NCI-H187 (cell line): ENCODE measurements at regions not wholly inside any gene's neighbourhood (a gene's known extent, or its start where the extent isn't known, plus 50 kb on each side); places are given as distances from the start of the nearest gene placed in this dataset.

Experiments used
- DNase-seq, 2 experiments: peaks; one replicate each; lab custom pipeline; 2025; lab: John Stamatoyannopoulos, UW

GRCh38 chr1:201610858-201611257, 71.9 kb downstream of the NAV1 start:
- DNase-seq = no peak

DNA sequence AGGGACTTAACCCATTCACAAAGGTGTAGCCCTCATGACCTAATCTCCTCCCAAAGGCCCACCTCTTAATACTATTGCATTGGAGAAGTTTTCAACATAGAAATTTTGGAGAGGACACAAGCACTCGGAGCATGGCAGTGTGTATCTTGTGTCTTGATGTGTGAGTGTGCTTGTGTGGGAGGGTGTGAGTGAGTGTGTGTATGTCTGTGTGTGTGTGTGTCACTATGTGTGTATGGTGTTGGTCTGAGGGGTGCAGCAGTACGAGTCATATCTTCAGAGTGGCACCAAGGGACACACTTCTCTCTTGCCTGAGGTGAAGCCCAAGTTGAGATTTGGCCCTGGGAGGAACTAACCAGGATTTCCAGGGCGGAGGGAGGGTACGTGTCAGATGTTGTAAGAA, 73.7 kb downstream of the NAV1 start:
- DNase-seq = no peak

DNA sequence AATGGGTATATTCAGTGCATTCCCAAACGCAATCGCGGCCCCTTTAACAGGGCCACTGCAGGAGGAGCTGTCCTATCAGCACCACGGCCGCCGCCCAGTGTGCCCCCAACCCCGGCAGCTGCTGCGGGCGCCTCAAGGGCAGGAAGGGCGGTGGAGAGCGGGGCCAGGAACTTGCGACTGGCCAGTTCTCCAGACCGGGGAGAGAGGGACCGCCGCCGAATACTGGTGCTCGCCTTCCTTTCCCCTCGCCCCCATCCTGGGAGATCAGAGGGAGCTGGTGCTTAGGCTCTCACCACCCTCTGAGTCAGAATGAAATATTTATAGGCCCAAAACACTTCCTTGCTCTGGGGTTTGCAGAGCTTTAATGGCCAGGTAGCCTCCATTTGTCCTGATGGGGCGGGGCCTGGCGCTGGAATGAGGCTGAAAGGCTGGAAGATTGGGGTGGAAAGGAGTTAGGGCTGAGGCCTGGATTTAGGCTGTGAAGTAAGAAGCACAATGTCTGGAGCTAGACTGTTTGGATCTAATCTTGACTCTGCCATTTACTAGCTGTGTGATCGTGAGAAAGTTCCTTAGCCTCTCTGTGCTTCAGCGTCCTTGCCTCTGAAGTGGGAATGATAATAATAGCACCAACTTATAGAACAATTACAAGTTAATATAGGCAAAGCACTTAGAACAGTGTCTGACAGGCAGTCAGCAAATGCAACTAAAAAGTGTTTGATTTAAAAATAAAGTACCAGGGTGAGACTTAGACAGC, 75.5 kb downstream of the NAV1 start:
- DNase-seq = no peak

GRCh38 chr1:201617157-201617556, 78.2 kb downstream of the NAV1 start:
- DNase-seq = no peak

- no peak for DNase-seq
These were observed 79.5 kb downstream of the NAV1 start for GRCh38 chr1:201618389-201618788.

DNA sequence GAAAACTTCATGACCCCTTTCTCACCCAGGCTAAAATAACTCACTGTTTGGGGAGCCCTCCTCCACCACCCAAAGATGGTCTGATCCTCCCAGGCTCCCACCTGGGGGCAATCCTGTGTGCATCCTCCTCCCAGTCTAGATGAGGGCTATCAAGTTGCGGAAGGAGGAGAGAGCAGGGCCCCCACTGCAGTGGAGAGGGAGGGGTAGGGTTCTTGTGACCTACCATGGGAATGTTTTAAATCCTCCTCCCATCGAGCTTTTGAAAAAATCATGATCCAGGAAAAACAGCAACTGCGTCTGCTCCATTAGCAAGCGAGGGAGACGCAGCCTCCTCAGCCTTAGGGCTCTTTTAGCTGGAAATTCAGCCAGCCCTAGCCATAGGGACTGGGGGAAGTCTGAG, 80.0 kb downstream of the NAV1 start:
- DNase-seq = no peak

DNA sequence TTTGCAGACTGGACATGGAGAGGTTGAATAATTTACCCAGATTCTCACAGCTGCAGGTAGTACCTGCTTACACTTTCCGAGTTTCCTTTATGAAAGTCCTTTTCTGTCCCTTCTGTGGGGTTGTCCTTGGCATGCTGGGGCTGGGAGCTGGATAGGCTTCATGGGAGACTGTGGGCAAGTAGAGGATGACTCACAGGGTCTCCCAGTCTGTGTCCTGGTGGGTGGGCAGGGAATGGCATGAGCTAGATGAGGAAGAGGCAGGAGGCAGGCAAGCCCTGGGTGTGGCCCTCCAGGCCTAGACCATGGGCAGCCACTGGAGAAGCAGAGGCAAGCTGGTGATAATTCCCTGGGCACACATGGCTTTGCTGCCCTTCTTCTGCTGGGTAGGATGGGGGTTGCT, 80.6 kb downstream of the NAV1 start:
- DNase-seq = no peak

DNA sequence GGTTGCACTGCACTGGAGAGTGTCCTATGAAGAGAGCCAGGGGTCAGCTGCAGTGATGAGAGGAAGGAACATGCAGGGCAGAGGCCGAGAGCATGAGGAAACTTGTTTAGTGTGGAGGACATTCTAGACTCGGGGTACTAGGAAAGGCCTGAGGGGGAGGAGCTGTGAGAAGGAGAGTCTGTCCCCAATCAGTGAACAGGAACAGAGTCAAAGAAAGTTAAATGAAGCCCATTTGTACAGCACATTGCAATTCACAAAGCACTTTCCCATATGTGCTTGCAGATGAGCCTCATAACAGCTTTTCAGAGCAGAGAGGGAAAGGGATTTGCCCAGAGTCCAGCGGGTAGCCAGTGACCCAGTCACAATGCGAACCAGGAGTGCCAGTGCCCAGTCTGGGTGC, 83.4 kb downstream of the NAV1 start:
- no peak for DNase-seq

DNA sequence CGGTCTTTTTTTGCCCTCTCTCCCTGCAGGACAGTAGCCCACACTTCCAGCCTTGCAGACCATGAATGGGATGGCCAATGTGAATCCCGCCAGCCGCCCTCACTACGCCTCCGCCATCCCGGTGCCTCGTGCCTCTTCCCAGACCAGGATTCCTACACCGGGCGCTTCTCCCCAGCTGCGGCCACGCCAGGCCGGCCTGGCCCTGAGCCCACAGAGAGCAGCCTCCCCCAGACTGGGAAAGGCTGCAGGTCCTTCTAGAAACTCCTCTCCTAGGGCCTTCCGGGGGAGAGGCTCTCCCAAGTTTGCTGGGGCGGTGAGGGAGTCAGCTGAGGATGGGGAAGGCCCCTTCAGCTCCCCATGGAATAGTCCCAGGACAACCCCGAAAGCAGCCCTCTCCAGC, 83.9 kb downstream of the NAV1 start:
- DNase-seq = no peak

DNA sequence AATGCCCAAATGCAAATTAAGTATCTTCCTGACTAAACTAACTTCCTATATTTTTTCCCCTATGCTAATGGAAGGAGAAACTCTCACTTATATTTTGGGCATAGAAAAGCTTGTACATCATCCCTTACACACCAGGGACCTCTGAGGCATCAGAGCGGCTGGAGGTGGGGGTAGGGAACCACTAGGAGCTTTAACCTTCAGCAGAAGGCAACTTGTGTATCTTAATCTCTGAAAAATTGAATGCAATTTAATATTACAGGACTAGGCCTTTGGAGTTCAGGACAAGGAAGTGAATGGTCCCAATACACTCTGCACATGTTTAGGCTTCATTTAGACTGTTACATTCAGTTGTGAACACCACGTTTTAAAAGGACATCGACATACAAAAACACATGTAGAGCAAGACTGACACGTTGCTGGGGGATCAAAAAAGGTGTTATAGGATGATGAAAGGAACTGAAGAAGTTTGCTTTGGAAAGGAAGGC, 85.9 kb downstream of the NAV1 start:
- DNase-seq = no peak

DNA sequence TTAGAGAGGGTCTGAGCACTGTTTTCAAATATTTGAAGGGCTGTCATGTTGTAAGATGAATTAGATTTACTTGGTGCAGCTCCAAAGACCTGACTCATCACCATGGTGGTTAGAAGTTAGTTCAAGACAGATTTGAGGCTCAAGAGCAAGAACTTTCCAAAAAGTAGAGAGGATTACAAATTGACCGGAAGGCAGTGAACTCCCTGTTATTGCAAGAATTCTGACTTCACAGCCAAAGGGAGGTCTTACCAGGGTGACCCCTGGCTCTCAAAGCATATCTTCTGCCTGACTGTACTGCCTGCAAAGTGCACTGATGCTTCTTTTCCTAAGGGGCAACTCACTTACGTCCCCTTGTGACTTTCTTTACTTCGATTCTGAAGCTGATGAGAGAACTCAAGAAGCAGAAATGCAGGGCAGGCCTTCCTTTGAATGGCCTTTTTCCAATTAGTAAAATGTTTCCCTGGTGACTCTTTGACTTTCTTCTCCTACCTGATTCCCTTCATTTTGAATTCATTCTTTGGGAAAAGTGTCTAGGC, 86.4 kb downstream of the NAV1 start:
- DNase-seq = no peak

GRCh38 chr1:201625851-201626251, 86.9 kb downstream of the NAV1 start:
- DNase-seq = no peak

GRCh38 chr1:201626629-201627275, 87.8 kb downstream of the NAV1 start:
- DNase-seq = no peak

- no peak for DNase-seq
These were observed 89.6 kb downstream of the NAV1 start for GRCh38 chr1:201628490-201628889.

DNA sequence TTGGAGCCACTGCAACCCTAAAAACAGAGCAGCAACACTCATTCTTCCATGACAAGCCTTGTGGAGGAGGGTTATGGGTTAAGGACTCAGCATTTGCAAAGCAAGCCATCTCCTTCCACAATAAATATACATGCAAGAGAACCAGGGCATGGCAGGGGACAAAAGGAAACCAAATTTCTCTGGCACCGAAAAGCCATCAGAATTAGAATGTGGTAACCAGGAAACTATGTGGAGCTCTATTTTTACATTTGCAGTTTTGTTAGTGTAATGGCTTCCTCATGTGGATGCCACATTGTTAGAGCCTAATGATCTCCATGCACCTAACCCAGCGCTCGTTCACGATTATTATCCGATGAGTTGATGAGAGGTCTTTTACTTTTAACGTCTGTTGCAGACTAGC, 91.7 kb downstream of the NAV1 start:
- DNase-seq = no peak

DNA sequence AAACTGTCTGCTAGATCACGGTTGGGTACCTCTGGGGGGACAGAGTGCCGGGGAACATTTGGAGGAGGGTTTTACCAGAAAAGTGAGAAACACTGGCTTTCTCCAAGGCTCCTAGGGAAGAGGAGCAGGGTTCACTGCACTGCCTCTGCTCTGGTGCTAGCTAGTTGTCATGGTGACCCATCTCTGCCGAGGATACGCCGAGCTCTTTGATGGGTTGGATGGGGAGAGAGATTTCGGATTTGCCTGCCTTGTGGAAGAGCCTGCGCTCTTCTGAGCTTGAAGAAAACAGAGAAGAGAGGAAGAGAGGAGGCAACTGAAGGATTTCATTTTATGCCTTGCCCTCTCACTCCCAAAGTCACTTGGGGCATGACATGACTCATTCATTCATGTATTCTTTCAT, 92.1 kb downstream of the NAV1 start:
- no peak for DNase-seq

GRCh38 chr1:201632364-201632952, 93.5 kb downstream of the NAV1 start:
- DNase-seq = no peak

- DNase-seq = no peak
These were observed 94.4 kb downstream of the NAV1 start for GRCh38 chr1:201633297-201633696.

DNA sequence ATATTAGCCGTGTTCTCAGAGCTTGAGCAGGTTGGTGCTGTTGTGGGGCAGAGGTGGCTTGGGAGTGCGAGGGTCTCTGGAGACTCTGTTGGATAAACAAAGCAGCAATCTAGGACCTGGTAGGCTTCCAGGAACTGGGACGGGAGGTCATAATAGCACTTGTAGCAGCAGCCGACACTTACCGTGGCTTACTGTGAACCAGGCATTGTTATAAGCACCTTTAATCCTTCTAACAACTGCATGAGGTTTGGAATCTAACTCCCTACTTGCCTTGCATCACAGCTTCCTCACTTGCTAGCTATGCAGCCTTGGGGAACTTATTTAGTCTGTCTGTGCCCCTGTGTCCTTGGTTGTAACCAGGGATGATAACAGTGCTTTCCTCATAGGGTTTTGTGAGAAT, 94.9 kb downstream of the NAV1 start:
- DNase-seq = no peak

GRCh38 chr1:201634261-201634660, 95.3 kb downstream of the NAV1 start:
- no peak for DNase-seq

- DNase-seq = no peak
These were observed 97.2 kb downstream of the NAV1 start for GRCh38 chr1:201636097-201636496.

DNA sequence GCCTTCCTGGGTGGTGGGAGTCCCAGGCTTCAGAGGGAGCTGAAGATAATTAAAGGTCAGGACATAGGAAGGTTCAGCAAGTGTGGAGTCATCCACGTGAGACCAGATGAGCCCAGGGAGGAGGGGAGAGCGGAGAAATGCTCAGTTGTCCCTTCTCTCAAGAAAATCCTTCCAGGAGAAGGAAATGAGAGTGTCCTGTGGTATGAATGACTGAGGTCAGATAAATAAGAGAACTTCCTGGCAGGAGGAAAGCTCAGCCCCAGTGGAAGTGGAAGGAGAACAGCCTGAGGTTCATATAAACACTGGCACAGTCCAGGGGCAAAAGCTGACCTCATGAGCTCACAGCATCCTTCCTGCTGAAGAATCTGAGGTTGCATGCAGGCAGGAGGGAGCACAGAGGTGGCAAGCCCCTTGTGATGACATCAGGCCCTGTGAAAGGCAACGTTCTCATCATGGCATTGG, 97.6 kb downstream of the NAV1 start:
- DNase-seq = no peak
